GM23338 (cell line): ENCODE measurements at regions not wholly inside any gene's neighbourhood (a gene's known extent, or its start where the extent isn't known, plus 50 kb on each side); places are given as distances from the start of the nearest gene placed in this dataset.

ENCODE experiments used
- ATAC-seq: fragments of 200-7000 bp; cut with Tn5 transposase; 3 replicates; pipeline ENCODE4 v1.9.1; 2020
- DNase-seq: peaks from one replicate; pipeline ENCODE4 v3.0.0-alpha.2; 2015; ENCODE audit warnings: low spot score
- H2AFZ ChIP-seq: fragments of 200-600 bp; sonication (generic); 2 replicates; pipeline ENCODE4 v1.8.0; 2016; ENCODE audit warnings: antibody characterized with exemption, mild to moderate bottlenecking, moderate library complexity
- H3F3A ChIP-seq: fragments of 200-600 bp; sonication (generic); replicated peaks from 2 replicates; pipeline ENCODE4 v1.8.0; 2017; ENCODE audit warnings: antibody characterized with exemption, mixed run types, low read depth
- H3K27ac ChIP-seq: fragments of 200-600 bp; sonication (generic); 2 replicates; pipeline ENCODE4 v1.6.1; 2016; ENCODE audit warnings: low read depth
- H3K27me3 ChIP-seq: fragments of 200-600 bp; sonication (generic); 2 replicates; pipeline ENCODE4 v1.8.0; 2016; ENCODE audit warnings: mild to moderate bottlenecking, mixed run types, moderate library complexity; ENCODE audit not compliant: insufficient read depth
- H3K36me3 ChIP-seq: fragments of 200-600 bp; sonication (generic); 2 replicates; pipeline ENCODE4 v1.8.0; 2016; ENCODE audit warnings: mild to moderate bottlenecking; ENCODE audit not compliant: insufficient read depth
- H3K4me1 ChIP-seq: fragments of 200-600 bp; sonication (generic); 2 replicates; pipeline ENCODE4 v1.8.0; 2016; ENCODE audit warnings: mild to moderate bottlenecking, moderate library complexity; ENCODE audit not compliant: insufficient read depth
- H3K4me2 ChIP-seq: fragments of 200-600 bp; sonication (generic); 2 replicates; pipeline ENCODE4 v1.7.1; 2017; ENCODE audit warnings: mixed run types
- H3K4me3 ChIP-seq: fragments of 200-600 bp; sonication (generic); 2 replicates; pipeline ENCODE4 v1.6.1; 2016; ENCODE audit warnings: mixed run types
- H3K79me2 ChIP-seq: fragments of 200-600 bp; sonication (generic); replicated peaks from 2 replicates; pipeline ENCODE4 v1.8.0; 2017; ENCODE audit warnings: mild to moderate bottlenecking; ENCODE audit not compliant: insufficient read depth
- H3K9me2 ChIP-seq: fragments of 200-600 bp; sonication (generic); 2 replicates; pipeline ENCODE4 v1.8.0; 2017; ENCODE audit not compliant: insufficient read depth
- H4K20me1 ChIP-seq: fragments of 200-600 bp; sonication (generic); replicated peaks from 2 replicates; pipeline ENCODE4 v1.8.0; 2017; ENCODE audit warnings: mild to moderate bottlenecking; ENCODE audit not compliant: insufficient read depth
- H3K27ac Mint-ChIP-seq: 2 replicates; pipeline ENCODE4 v1.8.0; 2020; ENCODE audit warnings: inconsistent platforms, mild to moderate bottlenecking, moderate library complexity, mixed read lengths
- H3K27me3 Mint-ChIP-seq: 3 replicates; pipeline ENCODE4 v1.8.0; 2022; ENCODE audit warnings: low read depth, mild to moderate bottlenecking, moderate library complexity, mixed read lengths, inconsistent platforms; ENCODE audit not compliant: insufficient read depth, poor library complexity
- H3K36me3 Mint-ChIP-seq: 3 replicates; pipeline ENCODE4 v1.8.0; 2021; ENCODE audit warnings: low read depth, mild to moderate bottlenecking, inconsistent platforms, moderate library complexity, mixed read lengths
- H3K4me1 Mint-ChIP-seq: 3 replicates; pipeline ENCODE4 v1.8.0; 2020; ENCODE audit warnings: mild to moderate bottlenecking, inconsistent platforms, mixed read lengths
- H3K4me3 Mint-ChIP-seq: 3 replicates; pipeline ENCODE4 v1.8.0; 2021; ENCODE audit warnings: moderate library complexity, mild to moderate bottlenecking, inconsistent platforms, mixed read lengths
- H3K9me3 Mint-ChIP-seq: 3 replicates; pipeline ENCODE4 v1.8.0; 2020; ENCODE audit warnings: moderate library complexity, mild to moderate bottlenecking, inconsistent platforms, mixed read lengths
- CREB1 ChIP-seq: fragments of 250-450 bp; sonication (Bioruptor Pico); IDR thresholded peaks from 2 replicates; pipeline ENCODE4 v1.5.0; 2020; ENCODE audit warnings: low read depth, mild to moderate bottlenecking, moderate library complexity
- EZH2 ChIP-seq: fragments of 200-600 bp; sonication (generic); IDR thresholded peaks from one replicate; pipeline ENCODE4 v1.8.0; 2017; ENCODE audit warnings: antibody characterized with exemption, mild to moderate bottlenecking, low read depth; ENCODE audit not compliant: unreplicated experiment
- EZH2phosphoT487 ChIP-seq: fragments of 200-600 bp; sonication (generic); IDR thresholded peaks from one replicate; pipeline ENCODE4 v1.8.1; 2018; ENCODE audit warnings: antibody characterized with exemption; ENCODE audit not compliant: unreplicated experiment
- JUNB ChIP-seq: IDR thresholded peaks from one replicate; pipeline ENCODE4 v1.6.1; 2016; ENCODE audit warnings: antibody characterized with exemption; ENCODE audit not compliant: unreplicated experiment
- NANOG ChIP-seq: IDR thresholded peaks from 2 replicates; pipeline ENCODE4 v1.6.1; 2016; ENCODE audit warnings: antibody characterized with exemption, borderline replicate concordance
- POLR2AphosphoS5 ChIP-seq: IDR thresholded peaks from 2 replicates; pipeline ENCODE4 v1.6.1; 2016; ENCODE audit warnings: antibody characterized with exemption, low read depth
- STAT1 ChIP-seq: IDR thresholded peaks from one replicate; pipeline ENCODE4 v1.6.1; 2016; ENCODE audit warnings: antibody characterized with exemption; ENCODE audit not compliant: unreplicated experiment
- ZNF114 ChIP-seq: fragments of 250-450 bp; sonication (Bioruptor Pico); IDR thresholded peaks from 2 replicates; pipeline ENCODE4 v1.5.0; 2020; ENCODE audit warnings: mild to moderate bottlenecking, moderate library complexity
- ZNF331 ChIP-seq: fragments of 250-450 bp; sonication (Bioruptor Pico); IDR thresholded peaks from 2 replicates; pipeline ENCODE4 v1.5.0; 2020; ENCODE audit warnings: low read depth, mild to moderate bottlenecking, moderate library complexity
- TF ChIP-seq, protein P1 (sequence below): fragments of 250-450 bp; sonication (Bioruptor Pico); IDR thresholded peaks from 2 replicates; pipeline ENCODE4 v1.5.0; 2020; ENCODE audit warnings: mild to moderate bottlenecking, moderate library complexity
- TF ChIP-seq, protein P2 (sequence below): IDR thresholded peaks from one replicate; pipeline ENCODE4 v1.6.1; 2018; ENCODE audit warnings: antibody characterized with exemption; ENCODE audit not compliant: unreplicated experiment
- TF ChIP-seq, protein P3 (sequence below): IDR thresholded peaks from 2 replicates; pipeline ENCODE4 v1.6.1; 2016; ENCODE audit warnings: antibody characterized with exemption
- TF ChIP-seq, protein P4 (sequence below), 2 experiments: fragments of 200-600 bp in 1 of 2; sonication (generic) in 1 of 2; conservative IDR thresholded peaks; 2 replicates each; pipeline versions ENCODE4 v1.5.1 to v1.6.1; 2016 to 2017; ENCODE audit warnings: antibody characterized with exemption in 2 of 2, low read depth in 2 of 2, mild to moderate bottlenecking in 2 of 2, moderate library complexity in 1 of 2

DNA sequence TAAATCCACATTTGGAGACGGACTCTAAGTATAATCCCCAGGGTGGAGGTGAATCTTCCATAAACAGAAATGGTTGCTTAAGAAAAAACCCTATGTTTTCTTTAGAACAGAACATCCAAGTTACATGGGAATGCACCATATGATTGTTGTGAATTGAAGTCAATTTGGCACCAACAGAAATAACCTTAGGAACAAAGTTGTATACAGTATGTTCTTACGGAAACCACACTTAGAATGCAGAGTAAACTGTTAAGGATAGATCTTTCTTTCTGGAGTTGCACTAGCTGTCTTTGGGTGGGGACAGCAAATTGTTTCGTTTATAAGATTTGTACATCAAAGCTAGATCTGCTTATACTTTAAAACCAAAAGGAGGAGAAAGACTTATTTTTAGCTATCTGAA lies 316.4 kb downstream of the PTEN start:
- H3K9me3 Mint-ChIP-seq = no peaks in the 10 kb centered on the region; the same call in 2 of the 3 replicates
- Histone ChIP-seq H3K4me3 (no peak overlapping the region), H3K4me2 (no peak overlapping the region), H4K20me1 (no peaks in the 10 kb centered on the region), H3F3A (no peaks in the 10 kb centered on the region), H3K27ac (no peak overlapping the region), H2AFZ (no peak overlapping the region), H3K36me3 (no peaks in the 10 kb centered on the region), H3K9me2 (no peaks in the 10 kb centered on the region; the same call in 1 of the 2 replicates), H3K79me2 (no peaks in the 10 kb centered on the region), H3K4me1 (no peaks in the 10 kb centered on the region), H3K27me3 (no peaks in the 10 kb centered on the region)
- H3K4me1 Mint-ChIP-seq = no peaks in the 10 kb centered on the region
- no peaks in the 10 kb centered on the region for H3K27me3 Mint-ChIP-seq
- no peak overlapping the region for H3K4me3 Mint-ChIP-seq
- TF ChIP-seq EZH2 = no peak
- TF ChIP-seq, protein P1, sequence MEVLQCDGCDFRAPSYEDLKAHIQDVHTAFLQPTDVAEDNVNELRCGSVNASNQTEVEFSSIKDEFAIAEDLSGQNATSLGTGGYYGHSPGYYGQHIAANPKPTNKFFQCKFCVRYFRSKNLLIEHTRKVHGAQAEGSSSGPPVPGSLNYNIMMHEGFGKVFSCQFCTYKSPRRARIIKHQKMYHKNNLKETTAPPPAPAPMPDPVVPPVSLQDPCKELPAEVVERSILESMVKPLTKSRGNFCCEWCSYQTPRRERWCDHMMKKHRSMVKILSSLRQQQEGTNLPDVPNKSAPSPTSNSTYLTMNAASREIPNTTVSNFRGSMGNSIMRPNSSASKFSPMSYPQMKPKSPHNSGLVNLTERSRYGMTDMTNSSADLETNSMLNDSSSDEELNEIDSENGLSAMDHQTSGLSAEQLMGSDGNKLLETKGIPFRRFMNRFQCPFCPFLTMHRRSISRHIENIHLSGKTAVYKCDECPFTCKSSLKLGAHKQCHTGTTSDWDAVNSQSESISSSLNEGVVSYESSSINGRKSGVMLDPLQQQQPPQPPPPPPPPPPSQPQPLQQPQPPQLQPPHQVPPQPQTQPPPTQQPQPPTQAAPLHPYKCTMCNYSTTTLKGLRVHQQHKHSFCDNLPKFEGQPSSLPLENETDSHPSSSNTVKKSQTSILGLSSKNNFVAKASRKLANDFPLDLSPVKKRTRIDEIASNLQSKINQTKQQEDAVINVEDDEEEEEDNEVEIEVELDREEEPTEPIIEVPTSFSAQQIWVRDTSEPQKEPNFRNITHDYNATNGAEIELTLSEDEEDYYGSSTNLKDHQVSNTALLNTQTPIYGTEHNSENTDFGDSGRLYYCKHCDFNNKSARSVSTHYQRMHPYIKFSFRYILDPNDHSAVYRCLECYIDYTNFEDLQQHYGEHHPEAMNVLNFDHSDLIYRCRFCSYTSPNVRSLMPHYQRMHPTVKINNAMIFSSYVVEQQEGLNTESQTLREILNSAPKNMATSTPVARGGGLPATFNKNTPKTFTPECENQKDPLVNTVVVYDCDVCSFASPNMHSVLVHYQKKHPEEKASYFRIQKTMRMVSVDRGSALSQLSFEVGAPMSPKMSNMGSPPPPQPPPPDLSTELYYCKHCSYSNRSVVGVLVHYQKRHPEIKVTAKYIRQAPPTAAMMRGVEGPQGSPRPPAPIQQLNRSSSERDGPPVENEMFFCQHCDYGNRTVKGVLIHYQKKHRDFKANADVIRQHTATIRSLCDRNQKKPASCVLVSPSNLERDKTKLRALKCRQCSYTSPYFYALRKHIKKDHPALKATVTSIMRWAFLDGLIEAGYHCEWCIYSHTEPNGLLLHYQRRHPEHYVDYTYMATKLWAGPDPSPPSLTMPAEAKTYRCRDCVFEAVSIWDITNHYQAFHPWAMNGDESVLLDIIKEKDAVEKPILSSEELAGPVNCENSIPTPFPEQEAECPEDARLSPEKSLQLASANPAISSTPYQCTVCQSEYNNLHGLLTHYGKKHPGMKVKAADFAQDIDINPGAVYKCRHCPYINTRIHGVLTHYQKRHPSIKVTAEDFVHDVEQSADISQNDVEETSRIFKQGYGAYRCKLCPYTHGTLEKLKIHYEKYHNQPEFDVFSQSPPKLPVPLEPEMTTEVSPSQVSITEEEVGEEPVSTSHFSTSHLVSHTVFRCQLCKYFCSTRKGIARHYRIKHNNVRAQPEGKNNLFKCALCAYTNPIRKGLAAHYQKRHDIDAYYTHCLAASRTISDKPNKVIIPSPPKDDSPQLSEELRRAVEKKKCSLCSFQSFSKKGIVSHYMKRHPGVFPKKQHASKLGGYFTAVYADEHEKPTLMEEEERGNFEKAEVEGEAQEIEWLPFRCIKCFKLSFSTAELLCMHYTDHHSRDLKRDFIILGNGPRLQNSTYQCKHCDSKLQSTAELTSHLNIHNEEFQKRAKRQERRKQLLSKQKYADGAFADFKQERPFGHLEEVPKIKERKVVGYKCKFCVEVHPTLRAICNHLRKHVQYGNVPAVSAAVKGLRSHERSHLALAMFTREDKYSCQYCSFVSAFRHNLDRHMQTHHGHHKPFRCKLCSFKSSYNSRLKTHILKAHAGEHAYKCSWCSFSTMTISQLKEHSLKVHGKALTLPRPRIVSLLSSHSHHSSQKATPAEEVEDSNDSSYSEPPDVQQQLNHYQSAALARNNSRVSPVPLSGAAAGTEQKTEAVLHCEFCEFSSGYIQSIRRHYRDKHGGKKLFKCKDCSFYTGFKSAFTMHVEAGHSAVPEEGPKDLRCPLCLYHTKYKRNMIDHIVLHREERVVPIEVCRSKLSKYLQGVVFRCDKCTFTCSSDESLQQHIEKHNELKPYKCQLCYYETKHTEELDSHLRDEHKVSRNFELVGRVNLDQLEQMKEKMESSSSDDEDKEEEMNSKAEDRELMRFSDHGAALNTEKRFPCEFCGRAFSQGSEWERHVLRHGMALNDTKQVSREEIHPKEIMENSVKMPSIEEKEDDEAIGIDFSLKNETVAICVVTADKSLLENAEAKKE (CRISPR knock-in tag) = no peak
- TF ChIP-seq, protein P2, sequence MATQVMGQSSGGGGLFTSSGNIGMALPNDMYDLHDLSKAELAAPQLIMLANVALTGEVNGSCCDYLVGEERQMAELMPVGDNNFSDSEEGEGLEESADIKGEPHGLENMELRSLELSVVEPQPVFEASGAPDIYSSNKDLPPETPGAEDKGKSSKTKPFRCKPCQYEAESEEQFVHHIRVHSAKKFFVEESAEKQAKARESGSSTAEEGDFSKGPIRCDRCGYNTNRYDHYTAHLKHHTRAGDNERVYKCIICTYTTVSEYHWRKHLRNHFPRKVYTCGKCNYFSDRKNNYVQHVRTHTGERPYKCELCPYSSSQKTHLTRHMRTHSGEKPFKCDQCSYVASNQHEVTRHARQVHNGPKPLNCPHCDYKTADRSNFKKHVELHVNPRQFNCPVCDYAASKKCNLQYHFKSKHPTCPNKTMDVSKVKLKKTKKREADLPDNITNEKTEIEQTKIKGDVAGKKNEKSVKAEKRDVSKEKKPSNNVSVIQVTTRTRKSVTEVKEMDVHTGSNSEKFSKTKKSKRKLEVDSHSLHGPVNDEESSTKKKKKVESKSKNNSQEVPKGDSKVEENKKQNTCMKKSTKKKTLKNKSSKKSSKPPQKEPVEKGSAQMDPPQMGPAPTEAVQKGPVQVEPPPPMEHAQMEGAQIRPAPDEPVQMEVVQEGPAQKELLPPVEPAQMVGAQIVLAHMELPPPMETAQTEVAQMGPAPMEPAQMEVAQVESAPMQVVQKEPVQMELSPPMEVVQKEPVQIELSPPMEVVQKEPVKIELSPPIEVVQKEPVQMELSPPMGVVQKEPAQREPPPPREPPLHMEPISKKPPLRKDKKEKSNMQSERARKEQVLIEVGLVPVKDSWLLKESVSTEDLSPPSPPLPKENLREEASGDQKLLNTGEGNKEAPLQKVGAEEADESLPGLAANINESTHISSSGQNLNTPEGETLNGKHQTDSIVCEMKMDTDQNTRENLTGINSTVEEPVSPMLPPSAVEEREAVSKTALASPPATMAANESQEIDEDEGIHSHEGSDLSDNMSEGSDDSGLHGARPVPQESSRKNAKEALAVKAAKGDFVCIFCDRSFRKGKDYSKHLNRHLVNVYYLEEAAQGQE = no peak
- TF ChIP-seq ZNF331 (CRISPR knock-in tag) = no peak
- TF ChIP-seq STAT1 = no peak
- TF ChIP-seq, protein P3, sequence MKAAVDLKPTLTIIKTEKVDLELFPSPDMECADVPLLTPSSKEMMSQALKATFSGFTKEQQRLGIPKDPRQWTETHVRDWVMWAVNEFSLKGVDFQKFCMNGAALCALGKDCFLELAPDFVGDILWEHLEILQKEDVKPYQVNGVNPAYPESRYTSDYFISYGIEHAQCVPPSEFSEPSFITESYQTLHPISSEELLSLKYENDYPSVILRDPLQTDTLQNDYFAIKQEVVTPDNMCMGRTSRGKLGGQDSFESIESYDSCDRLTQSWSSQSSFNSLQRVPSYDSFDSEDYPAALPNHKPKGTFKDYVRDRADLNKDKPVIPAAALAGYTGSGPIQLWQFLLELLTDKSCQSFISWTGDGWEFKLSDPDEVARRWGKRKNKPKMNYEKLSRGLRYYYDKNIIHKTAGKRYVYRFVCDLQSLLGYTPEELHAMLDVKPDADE = no peak
- TF ChIP-seq ZNF114 (CRISPR knock-in tag) = no peak
- no peak for TF ChIP-seq POLR2AphosphoS5
- TF ChIP-seq CREB1 (CRISPR knock-in tag) = no peak
- no peak for TF ChIP-seq EZH2phosphoT487
- TF ChIP-seq, protein P4, sequence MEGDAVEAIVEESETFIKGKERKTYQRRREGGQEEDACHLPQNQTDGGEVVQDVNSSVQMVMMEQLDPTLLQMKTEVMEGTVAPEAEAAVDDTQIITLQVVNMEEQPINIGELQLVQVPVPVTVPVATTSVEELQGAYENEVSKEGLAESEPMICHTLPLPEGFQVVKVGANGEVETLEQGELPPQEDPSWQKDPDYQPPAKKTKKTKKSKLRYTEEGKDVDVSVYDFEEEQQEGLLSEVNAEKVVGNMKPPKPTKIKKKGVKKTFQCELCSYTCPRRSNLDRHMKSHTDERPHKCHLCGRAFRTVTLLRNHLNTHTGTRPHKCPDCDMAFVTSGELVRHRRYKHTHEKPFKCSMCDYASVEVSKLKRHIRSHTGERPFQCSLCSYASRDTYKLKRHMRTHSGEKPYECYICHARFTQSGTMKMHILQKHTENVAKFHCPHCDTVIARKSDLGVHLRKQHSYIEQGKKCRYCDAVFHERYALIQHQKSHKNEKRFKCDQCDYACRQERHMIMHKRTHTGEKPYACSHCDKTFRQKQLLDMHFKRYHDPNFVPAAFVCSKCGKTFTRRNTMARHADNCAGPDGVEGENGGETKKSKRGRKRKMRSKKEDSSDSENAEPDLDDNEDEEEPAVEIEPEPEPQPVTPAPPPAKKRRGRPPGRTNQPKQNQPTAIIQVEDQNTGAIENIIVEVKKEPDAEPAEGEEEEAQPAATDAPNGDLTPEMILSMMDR (conservative IDR thresholded peaks at IDR 0.05; ENCODE audit: low read depth in 2 of 2) = no peak
- TF ChIP-seq JUNB = no peak
- no peak for TF ChIP-seq NANOG
- no peak for ATAC-seq
- no peak overlapping the region for H3K27ac Mint-ChIP-seq
- no peak for DNase-seq
- H3K36me3 Mint-ChIP-seq = no peaks in the 10 kb centered on the region
